GM12892 (cell line): ENCODE measurements at regions not wholly inside any gene's neighbourhood (a gene's known extent, or its start where the extent isn't known, plus 50 kb on each side); places are given as distances from the start of the nearest gene placed in this dataset.
"Not testable (repeated sequence)": the region's sequence is repeated elsewhere in the genome, so short reads cannot be mapped to it uniquely, and the experiment has no call there.

ENCODE experiments used
- POLR2A ChIP-seq: IDR thresholded peaks from 2 replicates; pipeline ENCODE4 v1.6.1; 2011; ENCODE audit warnings: low read depth, low read length, control low read depth
- POLR2AphosphoS5 ChIP-seq: IDR thresholded peaks from 2 replicates; pipeline ENCODE4 v1.6.1; 2011; ENCODE audit warnings: low read depth, low read length, control low read depth
- TAF1 ChIP-seq: IDR thresholded peaks from 2 replicates; pipeline ENCODE4 v1.6.1; 2011; ENCODE audit warnings: low read depth, mild to moderate bottlenecking, control low read depth, low read length, borderline replicate concordance

DNA sequence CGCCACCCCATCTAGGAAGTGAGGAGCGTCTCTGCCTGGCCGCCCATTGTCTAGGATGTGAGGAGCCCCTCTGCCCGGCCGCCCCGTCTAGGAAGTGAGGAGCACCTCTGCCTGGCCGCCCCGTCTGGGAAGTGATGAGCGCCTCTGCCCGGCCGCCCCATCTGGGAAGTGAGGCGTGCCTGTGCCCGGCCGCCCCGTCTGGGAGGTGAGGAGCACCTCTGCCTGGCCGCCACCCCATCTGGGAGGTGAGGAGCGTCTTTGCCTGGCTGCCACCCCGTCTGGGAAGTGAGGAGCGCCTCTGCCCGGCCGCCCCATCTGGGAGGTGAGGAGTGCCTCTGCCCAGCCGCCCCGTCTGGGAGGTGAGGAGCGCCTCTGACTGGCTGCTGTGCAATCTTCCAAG lies 79.2 kb upstream of the ARMCX2 start:
- TF ChIP-seq POLR2AphosphoS5, POLR2A, TAF1: not testable (repeated sequence)
